Liver (tissue), 3 donors: ENCODE measurements at regions not wholly inside any gene's neighbourhood (a gene's known extent, or its start where the extent isn't known, plus 50 kb on each side); places are given as distances from the start of the nearest gene placed in this dataset.

Experiments used
- ATF3 ChIP-seq: IDR thresholded peaks from 2 replicates; pipeline ENCODE4 v1.6.1; 2016; ENCODE audit warnings: antibody characterized with exemption
- CTCF ChIP-seq: fragments of 150-350 bp; IDR thresholded peaks from 2 replicates; pipeline ENCODE4 v1.5.1; 2017; ENCODE audit warnings: improper control_type of control experiment, low read depth, low read length; ENCODE audit not compliant: missing input control
- EGR1 ChIP-seq, 2 donors: IDR thresholded peaks; 2 replicates each; pipeline ENCODE4 v1.6.1; 2016 to 2018; ENCODE audit warnings: antibody characterized with exemption in 2 of 2, low read depth in 2 of 2
- FOXA1 ChIP-seq: IDR thresholded peaks from 2 replicates; pipeline ENCODE4 v1.6.1; 2016; ENCODE audit warnings: antibody characterized with exemption
- GABPA ChIP-seq, 2 donors: IDR thresholded peaks in 1 of 2; conservative IDR thresholded peaks in 1 of 2; 2 replicates each; pipeline ENCODE4 v1.6.1; 2016; ENCODE audit warnings: antibody characterized with exemption in 2 of 2, mild to moderate bottlenecking in 1 of 2, moderate library complexity in 1 of 2
- HNF4G ChIP-seq: IDR thresholded peaks from 2 replicates; pipeline ENCODE4 v1.6.1; 2016; ENCODE audit warnings: antibody characterized with exemption
- JUND ChIP-seq, 2 donors: IDR thresholded peaks; 2 replicates each; pipeline ENCODE4 v1.6.1; 2016; ENCODE audit warnings: antibody characterized with exemption in 2 of 2
- MAX ChIP-seq: IDR thresholded peaks from 2 replicates; pipeline ENCODE4 v1.6.1; 2016; ENCODE audit warnings: antibody characterized with exemption
- NR2F2 ChIP-seq: IDR thresholded peaks from 2 replicates; pipeline ENCODE4 v1.6.1; 2016; ENCODE audit warnings: antibody characterized with exemption
- RAD21 ChIP-seq, 2 donors: IDR thresholded peaks; 2 replicates each; pipeline ENCODE4 v1.6.1; 2016; ENCODE audit warnings: antibody characterized with exemption in 2 of 2, mild to moderate bottlenecking in 2 of 2
- REST ChIP-seq: IDR thresholded peaks from 2 replicates; pipeline ENCODE4 v1.6.1; 2016; ENCODE audit warnings: antibody characterized with exemption, mild to moderate bottlenecking
- SP1 ChIP-seq: IDR thresholded peaks from 2 replicates; pipeline ENCODE4 v1.6.1; 2018; ENCODE audit warnings: antibody characterized with exemption, mild to moderate bottlenecking
- TAF1 ChIP-seq: conservative IDR thresholded peaks from 2 replicates; pipeline ENCODE4 v1.6.1; 2016; ENCODE audit warnings: antibody characterized with exemption, mild to moderate bottlenecking
- YY1 ChIP-seq: IDR thresholded peaks from 2 replicates; pipeline ENCODE4 v1.6.1; 2016; ENCODE audit warnings: antibody characterized with exemption, mild to moderate bottlenecking
- donor health status: healthy.
- donor health status: healthy.

- TF ChIP-seq TAF1 = no peak
- TF ChIP-seq CTCF = no peak
- no peak for TF ChIP-seq ATF3
- no peak for TF ChIP-seq RAD21 (IDR thresholded peaks at IDR 0.05)
- no peak for TF ChIP-seq JUND (IDR thresholded peaks at IDR 0.05)
- no peak for TF ChIP-seq NR2F2
- TF ChIP-seq YY1 = no peak
- no peak for TF ChIP-seq GABPA (IDR thresholded peaks at IDR 0.05 in 1 of 2, conservative IDR thresholded peaks at IDR 0.05 in 1 of 2)
- no peak for TF ChIP-seq REST
- no peak for TF ChIP-seq FOXA1
- TF ChIP-seq SP1 = no peak
- TF ChIP-seq MAX = no peak
- TF ChIP-seq HNF4G = no peak
- TF ChIP-seq EGR1 (IDR thresholded peaks at IDR 0.05; ENCODE audit: low read depth in 2 of 2) = no peak
Observed at GRCh38 chr4:148923881-148924280, 481.7 kb upstream of the NR3C2 start.
